Large intestine (tissue), 3 donors: ENCODE measurements at regions not wholly inside any gene's neighbourhood (a gene's known extent, or its start where the extent isn't known, plus 50 kb on each side); places are given as distances from the start of the nearest gene placed in this dataset.

Experiments used
- DNase-seq, 2 donors: peaks; one replicate each; pipeline versions ENCODE4 v3.0.0 to v3.0.0-alpha.2; 2013
- H3K27ac ChIP-seq: one replicate; pipeline ENCODE4 v1.5.1; 2013; ENCODE audit warnings: low read length
- H3K27me3 ChIP-seq: 2 replicates; pipeline ENCODE4 v1.6.1; 2013; ENCODE audit warnings: low read length; ENCODE audit not compliant: control insufficient read depth, insufficient read depth
- H3K36me3 ChIP-seq: 2 replicates; pipeline ENCODE4 v1.6.1; 2013; ENCODE audit warnings: low read length; ENCODE audit not compliant: control insufficient read depth, insufficient read depth
- H3K4me1 ChIP-seq: one replicate; pipeline ENCODE4 v1.6.1; 2013; ENCODE audit warnings: low read length; ENCODE audit not compliant: control insufficient read depth, insufficient read depth
- H3K4me3 ChIP-seq: one replicate; pipeline ENCODE4 v1.5.1; 2013; ENCODE audit warnings: low read length
- H3K9me3 ChIP-seq: one replicate; pipeline ENCODE4 v1.6.1; 2013; ENCODE audit warnings: mild to moderate bottlenecking, low read depth, low read length, moderate library complexity; ENCODE audit not compliant: control insufficient read depth
- WGBS: methylation state at CpG from one replicate; pipeline ENCODE4 v1.1.5; 2013; ENCODE audit warnings: low lambda C conversion rate; ENCODE audit not compliant: insufficient coverage; 5-methylcytosine and 5-hydroxymethylcytosine counted together

- H3K9me3 ChIP-seq = peaks cover 4% of the 10 kb centered on the region
- no peak overlapping the region for H3K4me3 ChIP-seq
- H3K4me1 ChIP-seq = peaks cover 14% of the 10 kb centered on the region
- 93% methylated on average over 2 of the region's 2 CpGs for WGBS
- H3K27ac ChIP-seq = no peak overlapping the region
- DNase-seq = no peak
- no peaks in the 10 kb centered on the region for H3K36me3 ChIP-seq
- H3K27me3 ChIP-seq = no peaks in the 10 kb centered on the region
Measured at GRCh38 chr15:58296276-58296675, 135.5 kb upstream of the LIPC start.

- Histone ChIP-seq H3K9me3 (no peaks in the 10 kb centered on the region), H3K4me3 (no peak overlapping the region), H3K27me3 (no peaks in the 10 kb centered on the region), H3K36me3 (no peaks in the 10 kb centered on the region), H3K4me1 (peaks cover 14% of the 10 kb centered on the region), H3K27ac (no peak overlapping the region)
- DNase-seq = no peak
- WGBS = no CpG with 5 or more reads among the region's 1 CpG
Measured at GRCh38 chr15:58297639-58298038, 134.2 kb upstream of the LIPC start.

- Histone ChIP-seq H3K27me3 (no peaks in the 10 kb centered on the region), H3K27ac (no peak overlapping the region), H3K36me3 (no peaks in the 10 kb centered on the region), H3K9me3 (no peaks in the 10 kb centered on the region), H3K4me3 (no peak overlapping the region), H3K4me1 (peaks cover 6% of the 10 kb centered on the region)
- no peak for DNase-seq
- WGBS = 100% methylated on average over 3 of the region's 10 CpGs
Measured at GRCh38 chr15:58298879-58299850, 132.6 kb upstream of the LIPC start.

GRCh38 chr15:58302832-58303231 is 129.0 kb upstream of the LIPC start:
- Histone ChIP-seq H3K4me1 (no peaks in the 10 kb centered on the region), H3K36me3 (no peaks in the 10 kb centered on the region), H3K4me3 (no peak overlapping the region), H3K9me3 (no peaks in the 10 kb centered on the region), H3K27me3 (no peaks in the 10 kb centered on the region), H3K27ac (no peak overlapping the region)
- no CpG with 5 or more reads among the region's 1 CpG for WGBS
- no peak for DNase-seq

DNA sequence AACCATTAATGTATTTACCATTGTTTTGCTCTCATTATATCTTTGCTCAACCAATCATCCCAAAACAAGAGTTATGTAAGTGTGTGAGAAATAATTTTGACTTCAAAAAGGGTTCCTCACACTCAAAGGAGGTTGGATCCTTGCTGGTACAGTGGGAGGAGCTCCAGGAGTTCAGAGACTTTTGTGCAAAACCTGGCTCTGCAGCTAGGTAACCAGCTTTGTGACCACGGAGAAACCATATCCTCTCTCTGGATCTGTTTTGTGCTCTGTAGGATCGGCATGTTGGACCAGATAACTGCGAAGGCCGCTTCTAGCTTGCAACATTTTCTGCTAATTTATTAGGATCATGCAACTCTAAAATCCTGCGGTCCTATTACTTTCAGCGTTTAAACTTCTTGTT is 128.6 kb upstream of the LIPC start:
- 100% methylated on average over 2 of the region's 6 CpGs for WGBS
- H3K4me1 ChIP-seq = no peaks in the 10 kb centered on the region
- H3K36me3 ChIP-seq = no peaks in the 10 kb centered on the region
- no peak overlapping the region for H3K4me3 ChIP-seq
- no peaks in the 10 kb centered on the region for H3K27me3 ChIP-seq
- H3K27ac ChIP-seq = no peak overlapping the region
- H3K9me3 ChIP-seq = no peaks in the 10 kb centered on the region
- no peak for DNase-seq

DNA sequence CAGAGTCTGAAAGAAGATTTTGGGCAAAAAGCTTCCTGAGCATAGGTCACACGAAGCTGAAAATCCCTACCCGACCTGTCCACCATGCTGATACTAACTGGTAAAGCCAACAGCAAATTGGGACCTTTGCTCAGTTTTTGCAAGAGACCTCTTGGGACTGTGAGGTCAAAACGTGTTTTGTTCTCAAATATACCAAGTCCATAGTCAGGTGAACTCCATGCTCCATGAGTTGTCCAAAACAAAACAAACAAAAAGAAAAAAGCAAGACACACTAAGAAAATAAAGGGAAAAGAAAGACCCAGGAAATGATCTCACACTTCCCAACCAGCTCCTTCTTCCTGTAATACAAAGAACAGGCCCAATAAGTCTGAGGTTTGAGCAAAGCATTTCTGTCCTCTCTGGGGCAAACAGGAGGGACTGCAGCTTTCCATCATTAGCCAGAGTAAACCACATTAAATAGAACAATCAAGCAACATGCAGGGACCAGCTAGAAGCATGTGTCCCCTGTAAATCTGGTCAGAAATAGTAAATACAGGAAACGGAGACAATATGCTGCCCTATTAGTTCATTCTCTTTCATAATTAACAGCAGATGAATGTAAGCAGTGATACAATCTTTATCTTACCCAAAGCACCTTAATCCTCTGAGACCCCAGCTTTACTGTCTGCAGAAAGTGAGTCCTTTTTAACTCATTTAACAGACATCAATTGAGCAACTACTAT is 125.0 kb upstream of the LIPC start:
- H3K27ac ChIP-seq = no peak overlapping the region
- H3K4me3 ChIP-seq = no peak overlapping the region
- no peak for DNase-seq
- no peaks in the 10 kb centered on the region for H3K9me3 ChIP-seq
- H3K4me1 ChIP-seq = no peaks in the 10 kb centered on the region
- H3K36me3 ChIP-seq = no peaks in the 10 kb centered on the region
- no CpG with 5 or more reads among the region's 4 CpGs for WGBS
- no peaks in the 10 kb centered on the region for H3K27me3 ChIP-seq

DNA sequence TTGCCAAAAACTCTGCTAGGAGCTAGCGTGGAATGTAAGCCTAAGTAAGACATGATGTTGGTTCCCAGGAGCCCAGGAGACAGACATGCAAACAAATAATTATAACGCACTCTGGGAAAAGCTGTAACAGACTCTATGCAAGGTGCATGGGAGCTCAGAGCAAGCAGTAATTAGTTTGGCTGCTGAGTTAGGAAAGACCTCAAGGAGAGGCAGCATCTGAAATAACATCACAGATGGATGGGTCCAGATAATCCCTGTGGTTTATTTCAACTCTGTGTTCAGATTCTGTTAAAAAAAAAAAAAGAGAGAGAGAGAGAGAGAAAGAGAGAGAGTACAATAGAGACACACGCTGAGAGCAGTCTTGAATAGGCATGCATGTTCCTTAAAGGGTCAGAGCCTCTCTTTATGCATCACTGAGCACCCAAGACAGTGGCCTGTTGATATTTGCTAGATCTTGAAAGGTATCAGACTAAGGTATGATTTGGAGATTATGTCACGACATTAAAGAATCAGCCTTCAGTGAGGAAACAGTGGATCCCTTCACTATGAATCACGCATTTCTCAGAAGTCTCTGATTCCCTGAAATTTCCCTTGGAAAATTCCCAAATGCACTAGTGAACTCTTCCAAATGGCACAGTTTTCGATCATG is 124.4 kb upstream of the LIPC start:
- no peak overlapping the region for H3K27ac ChIP-seq
- WGBS = 100% methylated on average over 1 of the region's 6 CpGs
- no peaks in the 10 kb centered on the region for H3K4me1 ChIP-seq
- H3K36me3 ChIP-seq = no peaks in the 10 kb centered on the region
- H3K27me3 ChIP-seq = no peaks in the 10 kb centered on the region
- H3K9me3 ChIP-seq = no peaks in the 10 kb centered on the region
- no peak for DNase-seq
- H3K4me3 ChIP-seq = no peak overlapping the region

DNA sequence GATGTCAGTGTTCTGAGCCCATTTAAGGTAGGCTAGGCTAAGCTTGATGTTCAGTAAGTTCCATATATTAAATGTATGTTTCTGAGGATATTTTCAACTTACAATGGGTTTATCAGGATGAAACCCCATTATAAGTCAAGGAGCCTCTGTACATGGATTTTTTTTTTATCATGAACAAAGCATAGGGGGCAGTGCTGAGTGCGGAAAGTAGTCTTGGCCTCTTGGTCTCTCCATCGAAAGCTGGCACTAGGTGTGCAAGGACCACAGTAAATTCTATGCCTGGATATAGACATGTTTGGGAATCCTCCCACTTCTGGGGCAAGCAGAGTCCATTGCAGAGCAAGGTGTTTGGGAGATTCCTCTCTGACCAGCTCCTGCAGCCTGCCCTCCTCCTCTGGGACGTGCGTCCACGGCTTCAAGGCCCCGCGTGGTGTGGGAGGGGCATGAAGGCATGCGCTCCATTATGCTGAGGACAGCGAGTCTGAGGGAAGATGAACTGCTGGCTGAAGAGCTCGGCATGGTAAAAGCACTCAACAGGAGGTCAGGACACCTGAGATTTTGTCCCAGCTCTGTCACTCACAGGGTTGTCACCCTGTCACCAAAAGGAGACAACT is 122.9 kb upstream of the LIPC start:
- Histone ChIP-seq H3K4me1 (no peaks in the 10 kb centered on the region), H3K27me3 (no peaks in the 10 kb centered on the region), H3K27ac (no peak overlapping the region), H3K4me3 (no peak overlapping the region), H3K9me3 (no peaks in the 10 kb centered on the region), H3K36me3 (no peaks in the 10 kb centered on the region)
- DNase-seq = no peak
- no CpG with 5 or more reads among the region's 10 CpGs for WGBS

DNA sequence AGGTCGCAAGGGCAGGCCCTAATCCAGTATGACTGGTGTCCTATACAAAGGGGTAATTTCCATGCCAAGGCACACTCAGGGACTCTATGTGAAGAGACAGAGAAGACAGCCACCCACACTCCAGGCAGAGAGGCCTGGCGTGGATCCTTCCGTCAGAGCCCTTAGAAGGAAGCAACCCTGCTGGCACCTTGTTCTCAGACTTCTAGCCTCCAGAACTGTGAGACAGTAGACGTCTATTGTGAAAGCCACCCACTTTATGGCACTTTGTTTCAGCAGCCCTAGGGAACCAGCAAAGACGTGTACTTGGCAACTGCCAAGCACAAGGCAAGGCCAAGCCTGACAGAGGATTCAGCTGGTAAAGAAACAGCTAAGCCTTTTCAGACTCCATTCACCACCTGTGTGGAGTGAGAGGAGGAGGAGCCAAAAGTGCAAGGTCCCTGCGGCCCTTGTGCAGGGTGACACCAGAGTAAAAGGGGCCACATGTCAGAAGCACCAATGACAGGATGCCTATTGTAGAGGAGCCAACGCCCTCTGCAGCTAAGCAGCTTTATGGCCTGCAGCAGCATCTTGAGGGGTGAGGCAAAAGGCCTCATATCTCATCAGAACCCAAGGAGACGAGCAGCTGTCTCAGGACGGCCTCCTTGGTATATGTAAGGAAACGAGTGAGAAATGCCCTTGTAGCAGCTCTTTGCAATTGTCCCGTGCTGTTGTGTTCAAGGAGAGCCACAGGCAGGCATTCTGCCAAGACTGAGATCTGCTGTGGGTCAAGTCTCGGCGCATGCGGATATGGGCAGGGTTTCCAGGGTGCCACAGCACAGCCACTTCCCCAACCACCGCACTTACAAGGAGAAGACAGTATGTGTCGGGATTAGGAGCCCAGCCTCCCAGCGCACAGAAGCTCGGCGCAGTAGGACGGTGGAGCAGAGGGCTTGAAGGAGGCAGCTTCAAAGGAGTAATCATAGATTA is 121.5 kb upstream of the LIPC start:
- H3K9me3 ChIP-seq = no peaks in the 10 kb centered on the region
- H3K27me3 ChIP-seq = no peaks in the 10 kb centered on the region
- DNase-seq = peak in 1 of 2 donors; percentile 10
- no peak overlapping the region for H3K4me3 ChIP-seq
- no peak overlapping the region for H3K27ac ChIP-seq
- no CpG with 5 or more reads among the region's 20 CpGs for WGBS
- no peaks in the 10 kb centered on the region for H3K4me1 ChIP-seq
- H3K36me3 ChIP-seq = no peaks in the 10 kb centered on the region
